IgD-negative memory B cell (primary cell): ENCODE measurements at regions not wholly inside any gene's neighbourhood (a gene's known extent, or its start where the extent isn't known, plus 50 kb on each side); places are given as distances from the start of the nearest gene placed in this dataset.
A peak's percentile ranks its signal among the peaks of the same experiment; 100 is the strongest.

Source experiments
- H3K27ac Mint-ChIP-seq, 3 donors: one replicate each; pipeline ENCODE4 v1.8.0; 2020 to 2022; ENCODE audit warnings: mild to moderate bottlenecking in 3 of 3, mixed read lengths in 3 of 3, moderate library complexity in 1 of 3
- H3K27me3 Mint-ChIP-seq: one replicate; pipeline ENCODE4 v1.8.0; 2021; ENCODE audit warnings: mixed read lengths
- H3K36me3 Mint-ChIP-seq: one replicate; pipeline ENCODE4 v1.8.0; 2020; ENCODE audit warnings: mild to moderate bottlenecking, mixed read lengths
- H3K4me1 Mint-ChIP-seq, 3 donors: one replicate each; pipeline ENCODE4 v1.8.0; 2020 to 2022; ENCODE audit warnings: mixed read lengths in 3 of 3, mild to moderate bottlenecking in 1 of 3
- H3K4me3 Mint-ChIP-seq, 4 donors: one replicate each; pipeline ENCODE4 v1.8.0; 2020 to 2022; ENCODE audit warnings: mild to moderate bottlenecking in 4 of 4, mixed read lengths in 4 of 4, moderate library complexity in 3 of 4
- H3K9me3 Mint-ChIP-seq, 3 donors: one replicate each; pipeline ENCODE4 v1.8.0; 2020 to 2021; ENCODE audit warnings: mixed read lengths in 3 of 3, mild to moderate bottlenecking in 1 of 3

DNA sequence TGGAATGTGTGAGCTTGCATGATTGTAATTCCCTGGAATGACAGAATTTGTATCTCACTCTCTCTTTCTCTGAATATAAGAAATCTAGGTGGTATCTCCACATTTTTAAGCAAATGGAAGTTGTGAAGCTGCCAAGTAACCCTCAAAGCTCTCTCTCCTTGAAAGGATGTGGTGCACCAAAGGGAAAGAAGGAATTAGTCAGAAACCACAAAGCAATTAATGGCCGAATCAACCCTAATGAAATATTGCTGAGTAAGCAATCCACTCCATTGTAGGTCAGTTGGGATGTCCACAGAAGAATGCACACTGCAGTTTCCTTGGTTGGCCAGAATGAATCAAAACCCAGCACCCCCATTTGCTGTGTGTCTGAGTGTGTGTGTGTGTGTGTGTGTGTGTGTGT, 153.5 kb downstream of the KCNA5 start:
- peaks cover 0 to 3% (median 2%) of the 10 kb centered on the region in 3 donors for H3K9me3 Mint-ChIP-seq
- H3K27me3 Mint-ChIP-seq = peaks cover 7% of the 10 kb centered on the region
- no peak overlapping the region for H3K4me3 Mint-ChIP-seq
- no peaks in the 10 kb centered on the region for H3K36me3 Mint-ChIP-seq
- H3K4me1 Mint-ChIP-seq = peaks cover 0 to 1% (median 0%) of the 10 kb centered on the region in 3 donors
- no peak overlapping the region for H3K27ac Mint-ChIP-seq

DNA sequence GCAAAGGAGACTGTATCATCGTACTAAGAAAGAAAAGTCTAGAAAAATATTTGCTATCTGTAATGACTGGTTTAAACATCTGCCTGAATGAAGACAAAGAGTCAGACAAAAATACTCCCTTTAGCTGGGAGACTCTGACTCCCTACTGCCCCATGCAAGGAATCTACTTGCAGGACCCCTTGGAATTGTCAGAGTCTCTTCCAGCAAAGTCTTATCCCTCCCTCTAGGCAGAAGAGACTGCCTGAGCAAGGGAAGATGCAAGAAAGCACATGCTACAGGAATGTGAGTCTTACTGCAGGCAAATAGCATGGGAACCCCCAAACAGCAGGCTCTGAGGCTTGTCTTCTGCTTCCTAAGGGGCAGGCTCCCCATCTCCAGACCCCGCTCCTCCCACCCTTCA, 154.0 kb downstream of the KCNA5 start:
- Mint-ChIP-seq H3K4me1 (peaks cover 0 to 1% (median 0%) of the 10 kb centered on the region in 3 donors), H3K9me3 (peaks cover 0 to 3% (median 2%) of the 10 kb centered on the region in 3 donors), H3K27me3 (peaks cover 7% of the 10 kb centered on the region), H3K27ac (no peak overlapping the region), H3K4me3 (no peak overlapping the region), H3K36me3 (no peaks in the 10 kb centered on the region)

DNA sequence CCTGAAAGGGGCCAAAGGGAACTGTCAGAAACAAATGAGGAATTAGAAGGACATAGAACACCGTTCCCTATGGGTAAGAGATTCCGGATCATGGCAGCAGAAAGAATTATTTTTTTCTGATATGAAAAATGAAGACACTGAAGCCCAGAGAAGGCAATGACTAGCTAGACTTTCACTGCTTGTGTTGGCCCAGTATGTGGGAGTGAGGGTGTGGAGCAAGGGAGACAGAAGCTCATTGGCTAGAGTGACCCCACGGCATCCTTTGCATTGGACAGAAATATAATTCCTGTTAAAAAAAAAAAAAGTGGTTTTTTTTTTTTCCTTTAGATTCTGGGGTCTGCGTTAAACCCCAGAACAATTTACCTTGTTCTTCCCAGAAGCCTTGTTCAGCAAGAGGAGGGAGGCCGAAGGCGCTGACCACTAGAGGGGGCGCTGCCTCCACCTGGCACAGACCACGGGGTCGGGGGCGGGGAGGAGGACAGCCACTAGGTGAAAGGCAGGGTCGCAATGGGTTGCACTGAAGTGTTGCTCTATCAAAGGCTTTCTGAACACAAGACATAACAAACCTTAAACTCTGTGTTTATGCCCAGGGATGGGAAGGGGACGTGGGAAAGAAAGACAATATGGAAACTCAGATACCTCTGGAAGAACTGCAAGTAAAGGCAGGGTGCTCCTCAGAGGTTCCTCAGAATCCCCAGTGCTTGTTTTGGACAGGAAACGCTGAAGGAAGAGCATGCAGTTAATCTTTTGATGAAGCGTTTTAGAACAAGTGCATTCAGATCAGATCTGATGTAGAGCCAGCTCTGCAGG, 156.8 kb downstream of the KCNA5 start:
- Mint-ChIP-seq H3K27me3 (peaks cover 13% of the 10 kb centered on the region), H3K36me3 (no peaks in the 10 kb centered on the region), H3K27ac (no peak overlapping the region), H3K4me1 (peaks cover 0 to 1% (median 0%) of the 10 kb centered on the region in 3 donors), H3K4me3 (no peak overlapping the region), H3K9me3 (peaks cover 4 to 5% (median 4%) of the 10 kb centered on the region in 3 donors)

DNA sequence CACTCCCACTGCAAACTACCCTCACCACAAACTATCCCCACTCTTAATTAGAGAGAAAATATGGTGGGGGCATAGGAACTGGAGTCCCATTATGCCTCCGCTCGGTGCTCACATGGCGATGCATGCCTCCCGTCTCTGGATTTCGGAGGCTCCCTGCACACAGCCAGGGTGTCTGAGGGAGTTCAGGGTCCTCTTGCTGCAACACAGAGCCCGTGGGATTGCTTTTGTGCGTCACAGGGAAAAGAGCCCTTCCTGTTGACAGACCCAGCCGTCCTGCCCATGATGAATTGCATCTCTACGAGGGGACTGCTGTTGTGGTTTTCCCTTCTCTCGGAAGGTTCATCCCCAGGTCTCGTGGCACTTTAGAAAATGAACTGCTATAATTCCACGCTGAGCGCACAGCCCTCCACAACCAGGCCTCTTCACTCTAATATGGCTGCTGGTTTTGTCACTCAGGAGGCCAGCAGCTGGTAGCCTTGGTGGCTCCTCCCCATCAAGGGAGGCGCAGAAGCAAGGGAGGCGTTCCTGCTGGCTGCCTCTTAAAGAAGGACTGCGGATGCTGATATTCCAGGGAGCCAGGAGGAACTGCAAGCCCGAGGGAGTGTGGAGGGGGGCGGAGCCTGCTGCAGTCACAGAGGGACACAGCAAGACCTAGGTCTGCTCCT, 158.0 kb downstream of the KCNA5 start:
- Mint-ChIP-seq H3K9me3 (peaks cover 3 to 5% (median 4%) of the 10 kb centered on the region in 3 donors), H3K27ac (no peak overlapping the region), H3K27me3 (peaks cover 13% of the 10 kb centered on the region), H3K36me3 (no peaks in the 10 kb centered on the region), H3K4me3 (no peak overlapping the region), H3K4me1 (peaks cover 0 to 1% (median 0%) of the 10 kb centered on the region in 3 donors)

DNA sequence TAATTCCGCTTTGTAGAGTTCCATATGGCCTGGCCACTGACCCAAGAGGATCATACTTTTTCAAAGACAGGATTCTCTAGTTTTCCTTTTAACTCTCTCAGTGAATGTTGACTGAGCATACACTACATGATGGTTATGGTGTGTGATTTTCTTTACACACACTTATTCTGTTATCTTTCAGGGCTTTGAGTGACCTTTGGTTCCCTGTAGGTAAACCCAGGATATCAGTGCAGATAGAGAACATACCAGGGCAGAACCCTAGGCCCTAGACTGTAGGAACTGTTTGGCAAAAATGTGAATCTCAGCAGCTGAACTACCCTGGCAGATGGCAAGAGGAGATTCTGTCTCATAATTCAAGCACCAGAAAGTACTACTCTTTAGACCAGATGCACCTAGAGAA, 159.6 kb downstream of the KCNA5 start:
- Mint-ChIP-seq H3K4me3 (no peak overlapping the region), H3K9me3 (peaks cover 1 to 5% (median 3%) of the 10 kb centered on the region in 3 donors), H3K27me3 (peaks cover 9% of the 10 kb centered on the region), H3K36me3 (no peaks in the 10 kb centered on the region), H3K4me1 (peaks cover 0 to 1% (median 0%) of the 10 kb centered on the region in 3 donors), H3K27ac (no peak overlapping the region)

DNA sequence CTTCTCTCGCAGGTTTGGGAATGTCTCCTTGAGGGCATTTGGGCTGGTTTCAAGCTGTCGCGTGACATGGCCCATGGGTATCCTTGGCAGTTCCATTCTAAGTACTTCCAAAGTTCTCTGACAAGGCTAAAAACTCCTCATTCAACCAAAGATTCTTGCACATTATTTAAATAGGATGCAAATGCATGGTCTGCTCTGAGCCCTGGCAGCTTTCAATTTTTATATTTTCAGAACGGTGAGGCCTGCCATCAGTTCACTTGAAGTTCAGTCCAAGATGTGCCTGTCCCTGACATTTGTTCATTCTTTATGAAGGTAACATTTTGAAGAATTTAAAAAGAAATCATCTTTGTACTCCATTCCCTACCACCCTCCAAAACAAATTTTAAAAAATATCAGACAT, 160.0 kb downstream of the KCNA5 start:
- H3K4me3 Mint-ChIP-seq = peak overlapping the region in 1 of 4 donors; percentile 17
- H3K36me3 Mint-ChIP-seq = no peaks in the 10 kb centered on the region
- H3K4me1 Mint-ChIP-seq = peaks cover 0 to 1% (median 0%) of the 10 kb centered on the region in 3 donors
- no peak overlapping the region for H3K27ac Mint-ChIP-seq
- H3K9me3 Mint-ChIP-seq = peaks cover 1 to 5% (median 3%) of the 10 kb centered on the region in 3 donors
- peaks cover 7% of the 10 kb centered on the region for H3K27me3 Mint-ChIP-seq

DNA sequence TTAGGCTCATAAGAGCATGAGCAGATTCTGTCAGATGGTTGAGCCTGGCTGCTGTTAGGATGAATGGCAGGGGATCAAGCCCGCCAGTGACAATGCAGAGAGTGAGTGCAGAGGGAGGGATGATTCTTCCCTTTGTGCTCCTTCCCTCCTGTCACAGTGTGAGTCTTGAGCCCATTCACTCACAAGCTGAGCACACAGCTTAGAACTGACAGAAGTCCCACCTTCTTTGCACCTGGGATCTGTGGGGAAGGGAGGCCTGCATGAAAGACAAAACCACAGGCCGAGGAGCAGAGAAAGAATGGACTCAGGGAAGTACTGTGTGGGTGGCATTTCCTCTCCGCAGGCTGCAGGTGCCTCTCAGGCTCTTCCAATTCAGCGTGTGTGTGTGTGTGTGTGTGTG, 160.6 kb downstream of the KCNA5 start:
- H3K4me1 Mint-ChIP-seq = peaks cover 0 to 1% (median 0%) of the 10 kb centered on the region in 3 donors
- H3K4me3 Mint-ChIP-seq = no peak overlapping the region
- peaks cover 1 to 5% (median 3%) of the 10 kb centered on the region in 3 donors for H3K9me3 Mint-ChIP-seq
- H3K27me3 Mint-ChIP-seq = peaks cover 7% of the 10 kb centered on the region
- no peak overlapping the region for H3K27ac Mint-ChIP-seq
- H3K36me3 Mint-ChIP-seq = no peaks in the 10 kb centered on the region

DNA sequence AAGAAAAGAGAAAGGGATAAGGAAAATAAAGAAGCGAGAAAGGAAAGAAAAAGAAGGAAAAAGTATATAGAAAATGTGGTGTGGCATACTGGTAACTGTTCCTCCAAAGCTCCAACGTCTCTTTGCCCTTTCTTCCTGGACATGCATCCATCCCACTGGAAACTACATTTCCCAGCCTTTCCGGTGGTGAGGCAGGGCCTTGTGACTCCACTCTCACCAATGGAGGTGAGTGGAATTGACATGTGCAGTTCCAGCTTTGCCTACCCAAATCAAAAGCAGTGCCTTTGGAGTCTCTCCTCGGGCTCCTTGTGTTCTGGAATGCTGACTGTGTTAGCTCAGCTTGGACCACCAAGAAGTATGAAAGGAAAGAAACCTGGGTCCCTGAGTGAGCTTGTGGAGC, 161.2 kb downstream of the KCNA5 start:
- Mint-ChIP-seq H3K4me1 (peaks cover 0 to 1% (median 0%) of the 10 kb centered on the region in 3 donors), H3K27ac (no peak overlapping the region), H3K9me3 (peaks cover 1 to 5% (median 3%) of the 10 kb centered on the region in 3 donors), H3K36me3 (no peaks in the 10 kb centered on the region), H3K4me3 (no peak overlapping the region), H3K27me3 (peaks cover 7% of the 10 kb centered on the region)

DNA sequence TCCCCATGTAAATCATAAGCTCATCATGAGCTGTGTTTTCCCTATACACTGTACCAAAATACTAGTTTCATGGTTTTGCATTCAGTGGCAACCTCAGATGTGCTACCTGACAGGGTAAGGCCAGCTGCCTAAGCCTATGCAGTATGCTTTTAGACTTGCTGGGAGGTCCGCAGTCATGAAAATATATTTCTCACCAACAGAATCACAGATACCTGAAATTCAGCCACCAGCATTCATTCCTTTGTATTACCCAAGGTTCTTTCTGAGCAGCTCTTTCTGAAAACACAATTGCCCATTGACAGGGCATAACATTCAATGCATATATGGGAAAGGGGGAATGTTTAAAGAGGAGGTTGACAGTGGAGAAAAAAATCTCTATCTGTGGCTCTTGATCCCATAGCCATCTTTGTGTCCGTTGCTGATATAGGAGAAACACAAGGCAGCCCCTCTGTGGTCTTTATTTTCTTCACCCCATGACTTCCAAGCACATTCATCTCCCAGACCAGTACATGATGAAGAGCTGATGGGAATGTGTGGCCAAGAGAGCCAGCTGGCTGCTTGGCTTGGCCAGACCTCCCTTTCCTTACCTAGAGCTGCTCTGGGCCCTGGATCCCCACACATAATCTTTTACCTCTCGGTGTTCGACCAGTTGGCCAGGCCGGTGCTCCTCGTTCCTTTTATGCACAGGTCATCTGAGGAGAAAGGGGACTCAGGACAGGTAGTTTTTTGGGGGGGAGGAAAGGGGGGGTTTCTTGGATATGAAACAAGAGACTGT, 162.9 kb downstream of the KCNA5 start:
- no peaks in the 10 kb centered on the region for H3K36me3 Mint-ChIP-seq
- no peak overlapping the region for H3K27ac Mint-ChIP-seq

DNA sequence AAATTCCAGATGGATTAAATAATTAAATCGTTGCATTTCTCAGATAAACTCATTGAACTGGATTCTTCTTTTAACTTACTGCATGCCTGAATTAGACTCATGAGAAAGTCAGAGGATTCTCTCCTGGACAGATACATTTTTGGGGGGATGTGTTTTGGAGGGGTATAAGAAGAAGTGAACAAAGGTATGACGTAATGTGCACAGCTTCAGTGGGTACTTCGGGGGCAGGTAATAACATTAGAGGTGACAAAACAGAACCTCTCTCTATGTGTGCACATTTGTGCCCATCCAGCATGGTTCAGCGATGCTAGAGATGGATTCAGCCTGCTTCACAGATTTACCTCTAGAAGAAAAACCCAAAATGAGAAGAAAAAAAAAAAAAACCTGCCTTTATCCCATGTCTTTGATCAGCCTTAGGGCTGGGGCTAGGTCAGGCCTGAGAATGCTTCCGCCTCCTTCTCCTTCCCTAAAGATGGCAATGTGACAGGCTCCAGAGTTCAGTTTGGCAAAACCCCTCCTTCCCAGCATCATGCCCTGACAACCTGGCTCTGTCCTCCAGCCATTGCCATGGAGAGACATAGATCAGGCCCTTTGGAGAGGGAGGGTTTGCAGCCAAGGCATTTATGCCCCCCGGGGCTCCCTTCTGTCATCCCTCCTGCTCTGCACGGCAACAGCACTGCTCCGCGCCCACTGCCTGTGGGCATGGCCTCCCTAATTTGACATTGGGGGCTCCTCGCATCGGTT, 166.7 kb downstream of the KCNA5 start:
- Mint-ChIP-seq H3K4me3 (no peak overlapping the region), H3K27ac (no peak overlapping the region), H3K36me3 (no peaks in the 10 kb centered on the region), H3K27me3 (peaks cover 7% of the 10 kb centered on the region), H3K4me1 (no peaks in the 10 kb centered on the region), H3K9me3 (peaks cover 0 to 3% (median 1%) of the 10 kb centered on the region in 3 donors)

More for the DNA sequence above, 162.9 kb downstream of the KCNA5 start:
- H3K4me1 Mint-ChIP-seq = no peaks in the 10 kb centered on the region
- peaks cover 9% of the 10 kb centered on the region for H3K27me3 Mint-ChIP-seq
- peaks cover 1 to 5% (median 3%) of the 10 kb centered on the region in 3 donors for H3K9me3 Mint-ChIP-seq
- no peak overlapping the region for H3K4me3 Mint-ChIP-seq

DNA sequence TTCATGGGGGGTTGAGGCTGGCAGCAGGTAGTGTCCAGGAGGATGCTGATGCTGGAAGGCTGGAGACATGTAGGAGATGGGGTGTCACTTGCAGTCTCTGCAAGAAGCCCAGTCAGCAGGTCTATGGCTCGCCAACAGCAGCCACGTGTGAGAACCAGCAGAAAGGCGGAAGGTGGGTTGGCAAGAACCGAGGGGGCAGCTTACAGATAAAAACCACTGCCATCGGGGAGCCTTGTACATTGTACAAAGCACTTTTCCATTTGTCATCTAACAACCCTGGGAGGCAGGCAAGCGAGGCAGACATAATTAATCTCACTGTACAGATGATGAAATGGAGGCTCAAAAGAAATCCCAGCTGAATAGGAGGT, 167.2 kb downstream of the KCNA5 start:
- H3K9me3 Mint-ChIP-seq = no peaks in the 10 kb centered on the region
- H3K27ac Mint-ChIP-seq = no peak overlapping the region
- no peak overlapping the region for H3K4me3 Mint-ChIP-seq
- no peaks in the 10 kb centered on the region for H3K36me3 Mint-ChIP-seq
- H3K27me3 Mint-ChIP-seq = peaks cover 6% of the 10 kb centered on the region
- H3K4me1 Mint-ChIP-seq = no peaks in the 10 kb centered on the region

DNA sequence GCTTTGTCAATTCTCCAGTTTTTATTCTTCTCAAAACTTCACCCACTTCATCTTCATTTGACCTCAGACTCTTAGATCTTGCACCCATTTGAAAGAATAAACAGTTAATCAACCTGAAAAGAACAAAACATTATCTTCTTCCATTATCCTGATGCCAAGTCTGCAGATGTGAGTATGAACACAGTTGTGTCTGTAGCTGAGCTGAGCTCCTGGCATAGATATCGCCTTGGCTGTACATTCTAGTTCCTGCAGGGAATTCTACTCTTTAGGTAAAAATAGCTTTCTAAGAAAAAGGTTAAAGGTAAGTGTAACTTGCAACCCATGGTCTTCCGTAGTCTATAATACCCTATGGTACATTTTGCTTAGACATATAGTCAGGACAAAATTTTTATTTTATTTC, 169.7 kb downstream of the KCNA5 start:
- no peaks in the 10 kb centered on the region for H3K4me1 Mint-ChIP-seq
- no peak overlapping the region for H3K4me3 Mint-ChIP-seq
- no peak overlapping the region for H3K27ac Mint-ChIP-seq
- H3K36me3 Mint-ChIP-seq = no peaks in the 10 kb centered on the region
- no peaks in the 10 kb centered on the region for H3K9me3 Mint-ChIP-seq
- H3K27me3 Mint-ChIP-seq = peaks cover 6% of the 10 kb centered on the region

DNA sequence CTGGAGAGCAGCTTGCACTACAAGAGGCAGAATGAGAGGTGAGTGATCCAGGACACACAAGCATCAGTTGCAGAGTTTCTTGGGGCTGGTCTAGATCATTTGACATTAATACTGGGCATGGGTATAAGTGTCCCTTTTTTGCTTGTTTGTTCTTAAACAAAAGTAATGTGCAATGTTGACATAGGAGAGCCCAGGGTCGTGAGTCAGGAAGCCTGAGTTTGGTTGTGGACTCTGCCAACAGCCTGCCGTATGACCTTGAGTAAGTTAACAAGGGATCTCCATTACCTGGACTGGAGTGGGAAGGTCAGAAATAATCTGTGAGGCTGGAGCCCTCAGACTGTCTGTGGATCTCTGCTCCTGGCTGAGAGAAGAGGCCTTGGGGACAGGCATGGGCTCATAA, 170.3 kb downstream of the KCNA5 start:
- Mint-ChIP-seq H3K4me3 (no peak overlapping the region), H3K27me3 (peaks cover 6% of the 10 kb centered on the region), H3K27ac (no peak overlapping the region), H3K36me3 (no peaks in the 10 kb centered on the region), H3K4me1 (no peaks in the 10 kb centered on the region), H3K9me3 (no peaks in the 10 kb centered on the region)

DNA sequence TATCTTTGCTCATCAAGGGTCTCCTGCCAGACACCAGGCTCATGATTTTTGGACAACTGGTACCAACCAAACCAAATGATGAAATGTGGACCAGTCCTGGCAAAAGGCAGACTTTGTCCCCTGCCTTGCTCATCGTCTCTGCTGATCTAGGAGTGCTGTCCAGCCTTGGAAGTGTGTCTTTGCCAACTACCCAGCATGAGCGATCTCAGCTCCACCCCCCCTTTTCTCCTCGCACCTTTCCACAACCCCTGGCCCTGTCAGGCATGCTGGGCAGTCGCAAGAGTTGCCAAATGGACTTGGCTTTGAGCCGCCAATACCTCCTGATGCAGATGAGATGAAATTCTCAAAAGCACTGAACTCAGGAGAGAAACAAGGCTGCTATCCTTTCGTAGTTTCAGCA, 174.3 kb downstream of the KCNA5 start:
- H3K9me3 Mint-ChIP-seq = no peaks in the 10 kb centered on the region
- no peaks in the 10 kb centered on the region for H3K4me1 Mint-ChIP-seq
- H3K27ac Mint-ChIP-seq = no peak overlapping the region
- H3K36me3 Mint-ChIP-seq = no peaks in the 10 kb centered on the region
- H3K27me3 Mint-ChIP-seq = peaks cover 2% of the 10 kb centered on the region
- no peak overlapping the region for H3K4me3 Mint-ChIP-seq
